ENCODE measurements at regions not wholly inside any gene's neighbourhood (a gene's known extent, or its start where the extent isn't known, plus 50 kb on each side); places are given as distances from the start of the nearest gene placed in this dataset.
"Not testable (repeated sequence)": the region's sequence is repeated elsewhere in the genome, so short reads cannot be mapped to it uniquely, and the experiment has no call there.

DNA sequence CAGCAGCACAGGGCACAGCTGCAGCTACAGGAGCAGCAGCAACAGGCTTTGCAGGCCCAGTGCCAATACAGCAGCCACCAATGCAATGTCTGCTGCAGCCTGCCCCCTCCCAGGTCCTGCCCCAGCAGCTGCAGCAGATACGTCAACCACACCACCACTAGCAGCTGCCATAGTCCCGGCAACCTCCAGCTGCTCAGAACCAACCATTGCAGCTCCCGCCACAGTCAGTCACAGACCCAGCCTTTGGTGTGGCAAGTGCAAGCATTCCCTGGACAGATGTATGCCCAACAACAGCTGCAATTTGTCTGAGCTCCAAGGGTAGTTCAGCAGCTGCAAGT lies 53.3 kb upstream of the TUBA3E start:
- H3K9me3 Mint-ChIP-seq (ENCODE audit: low read depth) = no peaks in the 10 kb centered on the region
- H3K27ac Mint-ChIP-seq (ENCODE audit: unreplicated experiment) = no peak overlapping the region
- H3K4me1 Mint-ChIP-seq (ENCODE audit: low read depth) = no peaks in the 10 kb centered on the region
- no peak for DNase-seq (ENCODE audit: low spot score)
- H3K4me3 Mint-ChIP-seq (ENCODE audit: unreplicated experiment) = no peak overlapping the region
- H3K27me3 Mint-ChIP-seq (ENCODE audit: low read depth) = peaks cover 29% of the 10 kb centered on the region
- TF ChIP-seq, protein P1, sequence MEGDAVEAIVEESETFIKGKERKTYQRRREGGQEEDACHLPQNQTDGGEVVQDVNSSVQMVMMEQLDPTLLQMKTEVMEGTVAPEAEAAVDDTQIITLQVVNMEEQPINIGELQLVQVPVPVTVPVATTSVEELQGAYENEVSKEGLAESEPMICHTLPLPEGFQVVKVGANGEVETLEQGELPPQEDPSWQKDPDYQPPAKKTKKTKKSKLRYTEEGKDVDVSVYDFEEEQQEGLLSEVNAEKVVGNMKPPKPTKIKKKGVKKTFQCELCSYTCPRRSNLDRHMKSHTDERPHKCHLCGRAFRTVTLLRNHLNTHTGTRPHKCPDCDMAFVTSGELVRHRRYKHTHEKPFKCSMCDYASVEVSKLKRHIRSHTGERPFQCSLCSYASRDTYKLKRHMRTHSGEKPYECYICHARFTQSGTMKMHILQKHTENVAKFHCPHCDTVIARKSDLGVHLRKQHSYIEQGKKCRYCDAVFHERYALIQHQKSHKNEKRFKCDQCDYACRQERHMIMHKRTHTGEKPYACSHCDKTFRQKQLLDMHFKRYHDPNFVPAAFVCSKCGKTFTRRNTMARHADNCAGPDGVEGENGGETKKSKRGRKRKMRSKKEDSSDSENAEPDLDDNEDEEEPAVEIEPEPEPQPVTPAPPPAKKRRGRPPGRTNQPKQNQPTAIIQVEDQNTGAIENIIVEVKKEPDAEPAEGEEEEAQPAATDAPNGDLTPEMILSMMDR (IDR thresholded peaks at IDR 0.05) = no peak
- no peaks in the 10 kb centered on the region for H3K36me3 Mint-ChIP-seq (ENCODE audit: low read depth)

DNA sequence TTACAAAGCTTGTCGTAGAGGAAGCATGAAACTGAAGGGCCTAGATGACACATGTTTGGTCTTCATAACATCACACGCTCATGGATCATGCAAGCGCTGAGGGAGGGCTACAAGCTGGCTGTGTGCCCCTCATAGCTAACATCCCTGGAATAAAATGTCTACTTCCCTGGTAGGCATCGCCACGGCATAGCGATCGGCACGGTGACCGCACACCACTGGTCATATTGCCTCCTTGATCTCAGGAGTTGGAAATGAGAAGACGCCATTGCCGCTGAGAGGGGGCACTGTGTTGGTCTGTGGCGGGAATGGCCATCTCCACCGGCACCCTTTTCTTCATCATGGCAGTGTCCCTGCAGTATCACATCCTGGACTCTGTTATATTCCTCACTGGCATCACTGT lies 50.1 kb upstream of the TUBA3E start:
- not testable (repeated sequence) for H3K27ac Mint-ChIP-seq (ENCODE audit: unreplicated experiment); H3K36me3 Mint-ChIP-seq (ENCODE audit: low read depth); DNase-seq (ENCODE audit: low spot score); H3K4me1 Mint-ChIP-seq (ENCODE audit: low read depth); H3K4me3 Mint-ChIP-seq (ENCODE audit: unreplicated experiment); H3K9me3 Mint-ChIP-seq (ENCODE audit: low read depth)
- H3K27me3 Mint-ChIP-seq (ENCODE audit: low read depth) = peaks cover 21% of the 10 kb centered on the region

All from chondrocyte (in vitro differentiated cells).